ENCODE measurements at regions not wholly inside any gene's neighbourhood (a gene's known extent, or its start where the extent isn't known, plus 50 kb on each side); places are given as distances from the start of the nearest gene placed in this dataset.
"Not testable (repeated sequence)": the region's sequence is repeated elsewhere in the genome, so short reads cannot be mapped to it uniquely, and the experiment has no call there.

DNA sequence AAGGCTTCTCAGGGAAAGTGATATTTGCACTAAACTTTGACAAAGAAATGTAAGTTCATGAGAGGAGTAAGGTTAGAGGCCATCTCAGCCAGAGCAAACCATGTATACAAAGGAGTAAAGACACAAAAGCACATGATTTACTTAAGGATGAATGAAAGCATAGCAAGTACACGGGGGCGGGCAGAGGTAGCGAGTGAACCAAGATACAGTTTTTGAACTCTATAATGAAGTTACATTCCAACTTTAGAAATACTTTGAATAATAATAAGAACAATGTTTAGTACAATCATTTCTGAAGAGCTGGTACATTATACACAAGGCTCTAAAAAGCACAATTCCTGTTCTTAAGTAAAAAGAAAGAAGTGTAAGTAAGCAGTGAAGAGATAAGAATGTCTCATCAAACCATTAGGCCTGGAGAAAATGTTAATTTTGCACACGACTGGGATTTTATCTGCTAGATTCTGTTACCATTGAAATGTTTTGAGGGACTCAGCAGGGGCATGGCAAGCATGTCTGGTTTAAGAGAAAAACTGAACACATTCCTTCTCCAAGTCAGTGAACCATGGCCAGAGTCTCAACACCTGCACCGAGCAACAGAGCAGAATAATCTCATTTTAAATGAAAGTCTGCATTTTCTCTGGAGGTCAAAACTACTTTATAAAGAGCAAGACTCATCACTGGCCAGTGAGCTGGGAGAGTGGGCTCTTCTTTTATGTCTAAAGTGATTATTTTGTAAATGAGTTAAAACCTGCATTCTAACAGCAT lies 147.6 kb upstream of the TRPM3 start:
- H3K27me3 ChIP-seq (replicated peaks; ENCODE audit: control insufficient read depth, insufficient read depth, low read length): no peaks in the 10 kb centered on the region
- no peak for DNase-seq (ENCODE audit: extremely low read depth, insufficient read length)
- no peak overlapping the region for H3K4me3 ChIP-seq (replicated peaks; ENCODE audit: low read depth, low read length)
- H3K36me3 ChIP-seq (ENCODE audit: control insufficient read depth, insufficient read depth, low read length): no peaks in the 10 kb centered on the region
- no peak for TF ChIP-seq CTCF (IDR thresholded peaks at IDR 0.05; ENCODE audit: insufficient read depth, low read length, poor library complexity, severe bottlenecking)

DNA sequence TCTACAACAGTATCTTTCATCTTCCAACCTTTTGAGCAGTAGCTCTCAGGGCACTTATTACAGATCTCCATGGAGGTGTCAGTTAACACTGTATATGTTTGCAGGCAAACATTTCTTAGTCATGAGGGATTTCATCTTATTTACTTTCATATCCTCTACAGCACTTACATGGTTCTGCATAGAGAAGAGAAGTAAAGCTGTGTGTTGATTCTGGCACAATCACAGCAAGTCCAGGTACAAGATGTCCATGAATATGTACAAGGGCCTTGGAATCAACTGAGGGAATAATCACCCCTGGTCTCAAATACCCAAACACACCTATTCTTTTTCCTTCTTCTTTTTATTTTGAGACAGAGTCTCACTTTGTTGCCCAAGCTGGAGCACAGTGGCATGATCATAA lies 142.0 kb upstream of the TRPM3 start:
- no peak for TF ChIP-seq CTCF (IDR thresholded peaks at IDR 0.05; ENCODE audit: insufficient read depth, low read length, poor library complexity, severe bottlenecking)
- no peaks in the 10 kb centered on the region for H3K36me3 ChIP-seq (ENCODE audit: control insufficient read depth, insufficient read depth, low read length)

GRCh38 chr9:71260419-71260818 lies 139.0 kb upstream of the TRPM3 start:
- not testable (repeated sequence) for DNase-seq (ENCODE audit: extremely low read depth, insufficient read length); H3K4me3 ChIP-seq (replicated peaks; ENCODE audit: low read depth, low read length)

More for the DNA sequence above, 142.0 kb upstream of the TRPM3 start:
- no peaks in the 10 kb centered on the region for H3K27me3 ChIP-seq (replicated peaks; ENCODE audit: control insufficient read depth, insufficient read depth, low read length)
- no peak for DNase-seq (ENCODE audit: extremely low read depth, insufficient read length)
- H3K4me3 ChIP-seq (replicated peaks; ENCODE audit: low read depth, low read length): no peak overlapping the region

DNA sequence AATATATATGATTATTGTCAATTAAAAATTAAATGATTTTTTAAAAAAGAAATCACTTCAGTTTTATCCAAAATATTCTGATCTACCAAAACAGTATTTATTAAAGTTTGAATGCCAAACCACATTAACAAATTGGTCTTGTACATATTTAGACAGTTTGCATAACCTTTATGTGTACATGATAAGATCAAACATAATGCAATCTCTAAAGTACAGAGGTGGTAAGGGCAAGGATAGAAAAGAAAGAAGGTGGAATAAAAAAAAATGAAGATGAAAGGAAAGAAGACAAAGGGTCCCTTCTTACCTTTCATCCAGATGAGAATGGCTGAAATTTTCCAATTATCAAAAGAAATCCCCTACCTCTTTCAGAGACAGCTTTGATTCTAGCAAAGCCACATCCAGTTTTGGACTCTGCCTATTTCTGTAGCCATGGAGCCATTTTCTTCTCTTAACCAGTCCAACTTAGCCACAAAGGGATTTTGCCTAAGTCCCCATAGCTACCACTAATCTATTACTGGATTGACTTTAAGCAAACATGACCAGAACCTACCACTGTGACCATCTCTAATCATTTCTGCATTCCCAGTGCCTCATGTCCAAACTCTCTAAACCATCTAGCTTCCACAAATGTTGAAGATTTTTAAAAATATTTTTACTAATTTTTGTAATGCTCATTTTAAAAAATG lies 133.3 kb upstream of the TRPM3 start:
- Histone ChIP-seq H3K4me3 (replicated peaks; ENCODE audit: low read depth, low read length) (no peak overlapping the region), H3K27me3 (replicated peaks; ENCODE audit: control insufficient read depth, insufficient read depth, low read length) (no peaks in the 10 kb centered on the region), H3K36me3 (ENCODE audit: control insufficient read depth, insufficient read depth, low read length) (no peaks in the 10 kb centered on the region)
- DNase-seq (ENCODE audit: extremely low read depth, insufficient read length): no peak
- TF ChIP-seq CTCF (IDR thresholded peaks at IDR 0.05; ENCODE audit: insufficient read depth, low read length, poor library complexity, severe bottlenecking): no peak

More at GRCh38 chr9:71260419-71260818, 139.0 kb upstream of the TRPM3 start:
- H3K36me3 ChIP-seq (ENCODE audit: control insufficient read depth, insufficient read depth, low read length); H3K27me3 ChIP-seq (replicated peaks; ENCODE audit: control insufficient read depth, insufficient read depth, low read length): not testable (repeated sequence)

GRCh38 chr9:71253011-71253410 lies 131.6 kb upstream of the TRPM3 start:
- Histone ChIP-seq H3K4me3 (replicated peaks; ENCODE audit: low read depth, low read length) (no peak overlapping the region), H3K36me3 (ENCODE audit: control insufficient read depth, insufficient read depth, low read length) (no peaks in the 10 kb centered on the region), H3K27me3 (replicated peaks; ENCODE audit: control insufficient read depth, insufficient read depth, low read length) (no peaks in the 10 kb centered on the region)
- no peak for TF ChIP-seq CTCF (IDR thresholded peaks at IDR 0.05; ENCODE audit: insufficient read depth, low read length, poor library complexity, severe bottlenecking)
- no peak for DNase-seq (ENCODE audit: extremely low read depth, insufficient read length)

DNA sequence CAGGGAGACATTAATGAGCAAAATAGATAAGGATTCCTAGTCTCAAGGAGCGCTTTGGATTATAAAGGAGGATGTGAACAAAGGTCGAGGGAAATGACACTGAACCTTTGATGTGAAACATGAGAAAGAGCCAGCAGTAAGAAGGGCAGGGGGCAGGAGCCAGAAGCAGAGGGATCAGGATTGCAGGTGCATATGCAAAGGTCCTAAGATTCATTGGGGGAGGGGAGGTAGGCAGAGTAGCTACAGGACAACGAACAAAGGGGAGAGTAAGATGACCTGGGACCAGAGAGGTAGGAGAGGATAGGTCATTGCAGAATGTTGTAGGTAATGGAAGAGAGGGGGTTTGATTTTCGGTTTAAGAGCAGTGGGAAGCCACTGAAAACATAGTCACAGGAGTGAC lies 129.2 kb upstream of the TRPM3 start:
- no peak for DNase-seq (ENCODE audit: extremely low read depth, insufficient read length)
- H3K27me3 ChIP-seq (replicated peaks; ENCODE audit: control insufficient read depth, insufficient read depth, low read length): no peaks in the 10 kb centered on the region
- no peak for TF ChIP-seq CTCF (IDR thresholded peaks at IDR 0.05; ENCODE audit: insufficient read depth, low read length, poor library complexity, severe bottlenecking)
- no peaks in the 10 kb centered on the region for H3K36me3 ChIP-seq (ENCODE audit: control insufficient read depth, insufficient read depth, low read length)
- H3K4me3 ChIP-seq (replicated peaks; ENCODE audit: low read depth, low read length): no peak overlapping the region

Measured in GM06990 (cell line).